Astrocyte of the hippocampus (primary cell): ENCODE measurements at regions not wholly inside any gene's neighbourhood (a gene's known extent, or its start where the extent isn't known, plus 50 kb on each side); places are given as distances from the start of the nearest gene placed in this dataset.
A peak's percentile ranks its signal among the peaks of the same experiment; 100 is the strongest.
"Not testable (repeated sequence)": the region's sequence is repeated elsewhere in the genome, so short reads cannot be mapped to it uniquely, and the experiment has no call there.

Experiments used
- DNase-seq: peaks from one replicate; pipeline ENCODE4 v3.0.0; 2011; ENCODE audit warnings: low read depth, low spot score

DNA sequence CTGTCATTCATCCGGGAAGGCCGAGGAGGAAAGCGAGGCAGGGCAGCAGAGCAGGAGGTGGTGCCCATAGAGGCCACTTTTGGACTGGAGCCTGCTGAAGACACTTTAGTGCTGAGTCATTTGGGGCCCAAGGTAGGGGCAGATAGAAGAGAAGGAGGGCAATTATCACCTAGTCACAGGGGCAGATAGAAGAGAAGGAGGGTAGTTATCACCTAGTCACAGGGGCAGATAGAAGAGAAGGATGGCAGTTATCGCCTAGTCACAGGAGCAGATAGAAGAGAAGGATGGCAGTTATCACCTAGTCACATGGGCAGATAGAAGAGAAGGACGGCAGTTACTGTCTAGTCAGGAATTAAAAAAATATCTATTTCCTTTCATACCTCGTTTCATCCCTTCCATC lies 1372.6 kb downstream of the FOXD4L5 start:
- DNase-seq, result not testable (repeated sequence)

DNA sequence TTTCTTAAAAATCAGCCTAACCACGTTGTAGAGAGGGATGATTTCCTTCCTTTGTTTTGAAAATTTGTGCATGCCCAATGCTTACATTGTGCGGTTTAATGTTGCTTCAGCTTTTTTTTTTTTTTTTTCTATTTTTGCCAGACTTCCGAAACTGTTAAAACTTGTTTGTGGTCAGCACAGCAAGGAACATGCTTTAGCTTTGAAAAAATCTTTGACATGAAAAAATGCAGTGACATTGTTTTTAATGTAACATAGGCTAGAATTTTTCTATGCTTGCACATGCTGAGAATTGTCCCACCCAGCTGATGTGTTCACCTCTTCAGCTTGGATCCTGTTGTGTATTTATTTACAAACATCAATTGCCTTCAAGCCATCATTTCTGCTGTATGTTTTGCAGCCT lies 1375.9 kb downstream of the FOXD4L5 start:
- DNase-seq, result not testable (repeated sequence)

DNA sequence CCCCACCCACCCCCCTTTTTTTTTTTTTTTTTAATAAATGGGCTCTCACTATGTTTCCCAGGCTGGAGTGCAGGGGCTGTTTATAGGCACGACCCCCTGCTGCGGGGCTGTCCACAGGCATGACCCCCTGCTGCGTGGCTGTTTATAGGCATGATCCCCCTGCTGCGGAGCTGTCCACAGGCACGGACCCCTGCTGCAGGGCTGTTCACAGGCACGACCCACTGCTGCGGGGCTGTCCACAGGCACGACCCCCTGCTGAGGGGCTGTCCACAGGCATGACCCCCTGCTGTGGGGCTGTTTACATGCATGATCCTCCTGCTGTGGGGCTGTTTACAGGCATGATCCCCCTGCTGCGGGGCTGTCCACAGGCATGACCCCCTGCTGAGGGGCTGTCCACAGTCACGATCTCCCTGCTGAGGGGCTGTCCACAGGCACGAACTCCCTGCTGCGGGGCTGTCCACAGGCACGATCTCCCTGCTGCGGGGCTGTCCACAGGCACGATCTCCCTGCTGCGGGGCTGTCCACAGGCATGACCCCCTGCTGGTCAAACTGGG lies 1385.3 kb downstream of the FOXD4L5 start:
- not testable (repeated sequence) for DNase-seq

DNA sequence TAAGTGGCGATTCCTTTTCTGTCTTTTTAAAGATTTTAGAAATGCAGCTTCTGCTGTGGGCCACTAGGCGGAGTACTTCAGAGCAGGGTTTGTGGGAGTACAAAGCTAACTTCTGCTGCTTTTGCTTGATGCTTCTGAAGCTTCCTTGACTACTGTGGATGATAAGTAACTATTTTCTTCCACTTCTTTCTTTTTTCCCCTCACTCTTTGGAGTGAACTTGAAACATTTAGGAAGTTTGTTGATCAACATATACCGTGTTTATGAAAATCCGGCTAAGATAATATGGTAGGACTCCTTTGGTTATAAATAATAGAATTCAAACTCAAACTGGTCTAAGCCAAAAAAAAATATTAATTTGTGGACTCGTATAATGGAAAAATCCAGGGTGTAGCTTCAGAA lies 1403.6 kb downstream of the FOXD4L5 start:
- DNase-seq, result not testable (repeated sequence)

DNA sequence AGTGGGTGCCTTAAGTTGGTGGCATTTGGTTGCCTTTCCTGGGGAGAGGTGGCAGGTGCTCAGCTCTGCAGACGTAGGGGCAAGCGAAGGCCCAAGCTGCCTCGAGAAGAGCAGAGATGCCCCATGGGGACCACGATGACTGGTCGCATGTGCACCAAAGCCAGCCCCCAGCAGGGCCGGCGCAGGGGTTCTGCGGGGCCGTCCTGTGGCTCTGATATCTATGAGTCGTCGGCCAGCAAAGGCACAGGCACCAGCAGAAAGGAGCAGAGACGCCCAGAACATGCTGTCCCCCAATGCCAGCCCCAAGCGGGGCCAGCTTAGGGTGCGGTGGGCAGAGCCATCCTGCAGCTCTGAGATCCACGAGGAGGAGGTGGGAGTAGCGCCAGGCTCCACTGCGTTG lies 1408.6 kb downstream of the FOXD4L5 start:
- not testable (repeated sequence) for DNase-seq

DNA sequence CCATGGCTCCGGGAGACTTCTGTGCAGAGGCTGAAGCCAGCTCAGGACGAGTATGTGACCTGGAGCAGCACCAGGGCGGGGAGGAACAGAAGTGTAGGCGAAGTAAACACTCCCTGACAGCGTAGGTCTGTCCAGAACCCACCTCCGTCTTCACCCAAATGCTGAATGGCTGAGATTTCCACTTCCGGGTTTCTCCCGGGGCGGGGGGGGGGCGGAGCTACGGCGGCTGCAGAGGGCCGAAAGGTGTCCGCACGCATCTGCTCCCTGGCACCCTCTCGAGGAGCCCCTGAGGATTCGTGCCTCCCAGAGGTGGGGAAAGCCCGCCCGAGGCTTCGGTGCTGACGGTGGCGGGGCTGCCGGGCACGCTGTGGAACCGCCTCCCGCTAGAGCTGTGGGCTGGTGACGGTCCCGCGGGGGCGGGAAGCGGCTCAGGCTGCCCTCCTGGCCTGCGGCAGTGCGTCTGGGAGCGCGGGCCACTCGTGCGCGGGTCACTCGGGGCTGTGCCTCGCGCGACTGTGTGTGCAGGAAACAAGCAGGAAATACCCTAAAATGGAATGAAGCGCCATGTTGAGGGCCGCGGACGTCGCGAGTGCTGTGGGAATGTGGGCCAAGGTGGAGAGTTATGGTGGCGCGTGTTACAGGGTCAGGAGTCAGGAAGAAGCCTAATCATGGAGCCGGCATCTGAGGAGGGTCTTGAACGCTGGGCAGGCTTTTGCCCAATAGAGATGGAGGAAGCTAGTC lies 1425.4 kb downstream of the FOXD4L5 start:
- no peak for DNase-seq

DNA sequence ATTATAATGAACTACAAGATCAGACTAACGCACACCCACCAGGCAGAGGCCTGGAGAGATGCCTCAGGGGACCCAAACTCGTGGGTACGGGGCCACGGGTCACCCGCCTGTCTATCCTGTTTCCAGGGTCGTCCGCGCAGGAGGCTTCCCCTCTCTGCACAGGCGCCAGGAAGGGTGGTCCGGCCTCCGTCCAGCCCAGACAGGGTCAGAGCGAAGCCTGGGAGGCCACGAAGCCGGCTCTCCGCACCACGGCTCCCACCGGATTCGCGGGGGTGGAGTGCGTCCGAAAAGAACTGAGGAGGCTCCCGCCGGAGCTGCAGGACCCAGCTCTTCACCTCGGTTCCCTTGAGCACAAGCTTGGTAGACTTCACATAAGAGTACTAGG lies 1425.9 kb downstream of the FOXD4L5 start:
- DNase-seq, result not testable (repeated sequence)

DNA sequence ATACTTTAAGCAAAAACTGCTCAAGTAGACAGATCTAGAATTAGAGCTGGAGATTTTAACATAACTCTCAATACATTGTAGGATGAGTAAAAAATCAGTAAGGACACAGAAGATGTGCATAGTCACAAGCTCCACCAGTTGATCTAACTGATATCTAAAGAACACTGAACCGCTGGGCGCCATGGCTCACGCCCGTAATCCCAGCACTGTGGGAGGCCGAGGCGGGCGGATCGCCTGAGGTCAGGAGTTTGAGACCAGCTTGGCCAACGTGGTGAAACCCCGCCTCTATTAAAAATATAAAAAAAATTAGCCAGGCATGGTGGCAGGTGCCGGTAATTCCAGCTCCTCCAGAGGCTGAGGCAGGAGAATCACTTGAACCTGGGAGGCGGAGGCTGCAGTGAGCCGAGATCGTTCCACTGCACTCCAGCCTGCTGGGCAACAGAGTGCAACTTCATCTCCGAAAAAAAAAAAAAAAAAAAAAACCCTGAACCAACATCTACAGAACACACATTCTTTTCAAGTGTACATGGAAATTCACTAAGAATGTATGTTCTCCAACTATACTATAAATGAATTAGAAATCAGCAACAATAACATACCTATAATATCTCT lies 1431.8 kb downstream of the FOXD4L5 start:
- DNase-seq, result not testable (repeated sequence)

DNA sequence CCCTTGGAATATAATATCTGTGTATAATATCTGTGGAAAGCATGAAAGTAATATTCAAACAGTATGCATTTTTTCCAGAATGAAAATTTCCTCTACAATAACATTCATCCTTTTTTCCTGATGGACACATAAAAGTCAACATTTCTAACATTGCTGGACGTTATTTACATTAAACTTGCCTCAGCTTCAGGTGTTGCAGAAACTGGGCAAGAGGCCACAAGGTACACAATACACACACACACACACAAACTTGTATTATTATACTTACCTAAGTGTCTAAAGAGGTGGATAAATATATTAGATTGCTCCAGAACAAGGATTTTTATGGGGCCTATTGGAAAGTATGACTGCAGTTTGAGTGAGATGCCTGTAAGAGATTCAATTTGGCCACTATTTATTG lies 1460.2 kb downstream of the FOXD4L5 start:
- DNase-seq, result not testable (repeated sequence)

DNA sequence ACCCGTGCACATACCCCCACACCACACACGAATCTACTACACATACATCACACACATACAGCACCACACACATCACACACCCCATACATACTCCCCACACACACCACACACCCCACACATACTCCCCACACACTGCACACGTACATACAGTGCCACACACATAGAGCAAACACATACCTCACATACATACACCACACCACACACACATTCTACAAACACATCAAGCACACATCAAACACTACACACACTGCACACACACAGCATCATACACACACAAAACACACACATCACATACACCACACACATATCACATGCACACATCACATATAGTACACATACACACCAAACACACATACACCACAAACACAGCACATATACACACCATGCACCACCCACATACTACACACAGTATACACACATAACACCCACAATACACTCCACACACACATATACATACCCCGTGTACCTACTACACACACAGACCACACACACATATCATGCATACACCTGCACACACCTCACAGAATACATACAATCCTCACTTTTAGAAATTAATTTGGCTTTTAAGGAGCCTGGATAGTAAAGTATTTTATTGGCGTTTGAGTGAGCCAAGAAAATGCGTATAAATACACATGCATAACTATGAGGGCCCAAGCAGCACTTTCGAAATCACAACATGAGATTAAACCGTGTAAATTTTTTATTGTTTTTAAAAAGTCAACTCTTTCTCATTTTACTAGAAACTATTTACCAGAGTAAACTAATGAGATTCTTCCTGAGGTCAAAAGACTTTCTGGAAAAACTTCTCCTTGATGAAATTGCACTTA lies 1461.4 kb downstream of the FOXD4L5 start:
- not testable (repeated sequence) for DNase-seq

DNA sequence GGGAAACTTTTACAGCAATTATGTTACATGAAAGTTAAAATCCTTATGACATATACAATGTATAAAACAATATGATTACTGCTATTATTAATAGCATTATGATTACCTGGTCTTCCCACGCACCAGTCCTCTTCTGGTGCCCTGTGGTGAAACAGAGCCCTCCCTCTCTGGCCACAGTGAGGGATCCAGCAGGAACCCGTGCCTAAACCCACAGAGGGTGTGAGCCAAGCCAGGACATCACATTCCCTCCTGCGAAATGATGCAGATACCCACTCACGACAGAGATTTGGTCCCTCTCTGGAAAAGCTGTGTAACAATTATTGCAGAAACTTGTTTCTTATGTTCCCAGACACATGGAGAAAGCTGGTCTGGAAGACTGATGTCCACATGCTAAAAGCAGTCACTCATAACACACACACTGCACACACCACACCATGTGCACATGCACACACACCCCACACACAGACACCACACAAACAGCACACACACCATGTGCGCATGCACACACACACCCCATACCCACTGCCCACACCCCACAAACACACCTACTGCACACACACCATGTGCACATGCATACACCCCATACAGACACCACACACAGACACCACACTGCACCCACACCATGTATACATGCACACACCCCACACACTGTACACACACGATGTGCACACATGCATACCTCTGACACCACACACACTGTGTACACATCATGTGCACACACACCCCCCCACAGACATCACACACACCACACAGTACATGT lies 1462.2 kb downstream of the FOXD4L5 start:
- not testable (repeated sequence) for DNase-seq

DNA sequence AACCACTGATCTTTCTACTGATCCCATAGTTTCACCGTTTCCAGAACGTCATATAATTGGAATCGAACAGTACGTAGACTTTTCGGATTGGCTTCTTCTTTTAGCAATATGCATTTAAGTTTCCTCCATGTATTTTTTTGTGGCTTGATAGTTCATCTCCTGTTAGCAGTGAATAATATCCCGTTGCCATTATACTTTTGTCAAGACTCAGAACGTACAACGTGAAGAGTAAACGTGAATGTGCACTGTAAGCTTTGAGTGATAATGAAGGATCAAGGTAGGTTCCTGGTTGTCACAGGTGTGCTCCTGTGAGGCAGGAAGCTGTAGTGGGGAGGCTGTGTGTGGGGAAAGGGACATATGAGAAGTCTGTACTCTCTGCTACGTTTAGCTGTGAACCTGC lies 1463.7 kb downstream of the FOXD4L5 start:
- not testable (repeated sequence) for DNase-seq

DNA sequence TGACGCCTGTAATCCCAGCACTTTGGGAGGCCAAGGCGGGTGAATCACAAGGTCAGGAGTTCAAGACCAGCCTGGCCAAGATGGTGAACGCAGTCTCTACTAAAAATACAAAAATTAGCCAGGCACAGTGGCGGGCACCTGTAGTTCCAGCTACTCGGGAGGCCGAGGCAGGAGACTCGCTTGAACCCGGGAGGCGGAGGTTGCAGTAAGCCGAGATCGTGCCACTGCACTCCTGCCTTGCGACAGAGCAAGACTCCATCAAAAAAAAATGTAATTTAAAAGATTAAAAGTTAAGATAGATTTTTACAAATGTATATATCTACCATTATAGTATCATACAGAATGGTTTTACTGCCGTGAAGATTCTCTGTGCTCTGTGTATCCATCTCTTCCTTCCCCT lies 1464.1 kb downstream of the FOXD4L5 start:
- DNase-seq, result not testable (repeated sequence)

DNA sequence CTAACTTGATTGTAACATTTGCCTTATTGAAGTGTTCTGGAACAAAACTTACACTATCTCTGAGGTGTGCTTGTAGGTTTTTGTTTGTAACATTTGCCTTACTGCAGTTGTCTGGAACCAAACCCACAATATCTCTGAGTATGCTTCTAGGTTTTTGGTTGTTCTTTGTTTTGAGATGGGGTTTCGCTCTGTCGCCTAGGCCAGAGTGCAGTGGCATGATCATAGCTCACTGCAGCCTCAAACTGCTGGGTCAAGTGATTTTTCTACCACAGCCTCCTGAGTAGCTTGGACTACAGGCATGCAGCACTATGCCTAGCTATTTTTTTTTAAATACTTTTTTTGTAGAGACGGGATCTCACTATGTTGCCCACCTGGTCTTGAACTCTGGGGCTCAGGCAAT lies 1464.6 kb downstream of the FOXD4L5 start:
- DNase-seq, result not testable (repeated sequence)

DNA sequence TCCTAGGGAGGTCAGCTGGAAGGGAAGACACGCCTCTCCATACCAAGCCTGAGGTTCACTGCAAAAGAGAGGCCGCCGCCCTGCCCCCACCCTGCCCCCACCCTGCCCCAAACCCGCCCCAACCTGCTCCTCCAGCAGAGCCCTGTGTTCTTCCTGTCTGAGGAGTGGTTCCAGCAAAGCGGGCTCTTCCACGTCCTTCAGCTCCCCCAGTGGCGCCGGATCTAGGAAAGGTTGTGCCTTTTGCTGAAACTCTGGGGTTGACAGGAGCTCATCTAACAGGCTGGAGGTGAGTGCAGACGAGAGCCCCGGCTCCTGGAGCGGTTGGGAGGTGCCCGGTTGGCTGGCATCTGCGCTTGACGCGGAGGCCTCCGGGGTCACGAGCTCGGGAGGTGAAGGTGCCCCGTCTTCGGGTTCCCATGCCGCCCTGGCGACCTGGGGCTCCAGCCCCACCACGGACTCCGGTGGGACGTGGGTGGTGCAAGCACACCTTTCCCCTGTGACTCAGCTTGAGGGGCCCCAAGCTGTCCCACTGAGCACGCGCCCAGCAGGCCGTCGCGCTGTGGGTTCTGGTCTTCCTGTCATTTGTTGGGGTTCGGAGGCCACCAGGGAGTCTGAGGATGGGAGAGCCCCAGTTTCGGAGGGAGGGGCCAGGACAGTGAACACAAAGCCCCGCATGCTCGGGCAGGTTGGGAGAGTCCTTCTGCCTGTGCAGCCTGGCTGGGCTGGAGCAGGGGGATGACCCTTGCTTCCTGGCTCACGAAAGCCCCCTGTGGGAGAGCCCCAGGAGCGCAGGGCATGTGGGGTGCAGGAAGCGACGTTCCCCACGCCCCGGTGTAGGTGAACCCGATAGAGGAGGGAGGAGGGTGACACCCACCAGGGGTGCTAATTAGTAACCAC lies 1467.1 kb downstream of the FOXD4L5 start:
- DNase-seq, result peak; percentile 62

DNA sequence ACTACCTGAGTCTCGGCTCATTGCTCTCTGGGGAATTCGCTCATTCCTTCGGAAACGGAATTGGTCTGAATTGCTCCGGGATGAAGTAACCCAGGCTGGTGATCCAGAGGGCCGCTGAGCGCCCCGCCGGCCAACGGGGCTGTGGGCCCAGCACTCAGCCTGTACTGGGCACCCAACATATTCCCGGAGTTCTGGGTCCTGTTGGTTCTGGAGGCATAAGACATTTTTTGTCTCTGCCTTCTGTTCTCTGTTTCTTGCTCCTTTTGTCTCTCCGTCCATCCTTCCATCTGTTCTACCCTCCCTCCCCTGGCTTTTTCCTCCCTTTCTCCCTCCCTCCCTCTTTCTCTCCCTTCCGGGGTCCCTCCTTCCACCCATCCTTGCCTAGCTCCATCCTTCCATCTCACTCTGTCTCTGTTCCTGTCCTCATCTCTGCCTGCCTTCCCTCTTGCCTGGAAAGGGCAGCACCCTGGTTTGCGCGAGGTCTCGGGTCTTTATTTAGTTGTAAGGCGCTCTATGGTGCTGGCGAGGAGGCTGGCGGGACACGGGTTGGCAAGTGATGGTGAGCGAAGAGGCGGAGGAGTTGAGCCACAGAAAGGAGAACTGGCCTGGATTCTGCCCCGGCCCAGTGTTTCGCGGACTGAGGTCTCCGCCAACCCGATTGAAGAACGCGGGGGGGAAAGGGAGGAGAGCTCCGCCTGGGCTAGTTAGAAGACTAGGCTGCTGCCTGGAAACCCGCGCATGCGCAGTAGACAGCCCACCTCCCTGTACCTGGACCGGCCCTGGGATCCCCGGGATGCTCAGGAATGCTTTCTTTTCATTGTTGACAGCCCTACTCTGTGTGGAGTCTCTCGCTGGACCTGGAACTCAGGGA lies 1468.0 kb downstream of the FOXD4L5 start:
- DNase-seq, result peak; percentile 96

DNA sequence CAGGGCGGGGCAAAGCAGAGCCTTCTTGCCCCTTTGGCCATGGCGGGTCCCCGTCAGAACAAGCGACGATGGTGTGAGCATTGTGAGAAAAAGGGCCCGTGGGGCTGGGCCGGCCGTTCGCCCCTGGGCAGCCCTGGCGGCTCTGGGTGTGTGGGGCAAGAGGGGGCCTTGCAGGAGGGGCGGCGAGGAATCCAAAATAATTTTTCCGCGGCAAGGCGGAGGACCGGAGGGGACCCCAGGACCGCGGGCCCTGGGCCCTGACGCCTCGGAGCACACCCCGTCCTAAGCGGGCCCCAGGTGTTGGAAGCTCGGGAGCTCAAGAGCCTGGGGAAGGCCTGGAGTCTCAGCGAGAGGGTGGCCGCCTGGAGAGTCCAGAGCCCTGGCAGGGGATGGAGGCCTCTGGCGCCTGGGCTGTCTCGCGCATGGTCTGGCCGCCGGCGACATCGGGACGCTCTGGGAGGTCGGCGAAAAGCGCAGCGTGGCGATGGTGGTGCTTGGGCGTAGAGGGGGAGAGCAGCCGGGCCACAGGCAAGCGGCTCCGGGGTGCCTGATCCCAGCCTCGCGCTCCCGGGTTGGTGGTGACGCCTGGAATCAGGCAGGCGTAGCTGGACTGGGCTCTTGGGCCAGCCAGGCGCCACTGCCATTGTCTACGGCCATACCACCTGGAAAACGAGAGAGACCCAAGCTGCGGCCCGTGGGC lies 1469.9 kb downstream of the FOXD4L5 start:
- not testable (repeated sequence) for DNase-seq

DNA sequence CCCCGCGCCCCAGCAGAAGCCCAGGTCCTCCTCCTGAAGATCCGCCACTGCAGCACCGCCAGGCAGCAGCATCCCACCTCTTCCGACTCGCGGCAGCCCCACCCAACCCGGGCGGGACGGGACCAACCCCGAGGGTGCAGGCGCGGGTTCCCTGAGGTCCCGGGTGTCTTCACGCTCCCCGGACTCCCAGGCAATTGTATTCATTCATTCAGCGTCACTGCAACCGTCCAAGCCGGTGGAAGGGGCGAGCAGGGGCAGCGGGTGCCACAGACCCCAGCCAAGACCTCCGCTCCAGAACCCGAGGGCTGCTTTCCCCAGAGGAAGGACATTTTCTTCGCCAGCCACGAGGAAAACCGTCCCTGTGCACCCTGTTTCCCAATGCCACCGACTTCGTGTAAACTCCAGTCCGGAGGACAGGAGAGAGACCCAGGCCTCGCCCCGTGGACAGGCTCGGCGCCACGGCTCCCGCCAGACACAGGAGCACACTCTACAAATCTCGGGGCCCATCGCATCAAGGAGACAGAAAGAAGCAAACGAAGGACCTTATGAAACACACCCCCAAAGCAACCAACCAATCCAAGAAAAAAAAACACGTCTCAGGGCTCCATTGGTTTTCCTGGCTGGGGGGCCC lies 1471.5 kb downstream of the FOXD4L5 start:
- DNase-seq, result not testable (repeated sequence)
